GM10248 (cell line): ENCODE measurements at regions not wholly inside any gene's neighbourhood (a gene's known extent, or its start where the extent isn't known, plus 50 kb on each side); places are given as distances from the start of the nearest gene placed in this dataset.

Source experiments
- CTCF ChIA-PET: fragments of 300-600 bp; sonication (Branson Sonifier 250); formaldehyde crosslinking; extraction: SDS; loops from one replicate; lab custom pipeline; 2021; ENCODE audit warnings: antibody characterized with exemption; lab: Yijun Ruan, JAX
- POLR2A ChIA-PET: fragments of 350-650 bp; sonication (Branson Sonifier 250); formaldehyde crosslinking; extraction: SDS; loops from one replicate; lab custom pipeline; 2020; ENCODE audit warnings: antibody characterized with exemption; lab: Yijun Ruan, JAX
- DNase-seq: peaks from one replicate; pipeline ENCODE4 v3.0.0; 2012; ENCODE audit errors: extremely low spot score
- TF ChIP-seq, protein P1 (sequence below): IDR thresholded peaks from 2 replicates; pipeline ENCODE4 v1.5.1; 2012; ENCODE audit warnings: mild to moderate bottlenecking, low read depth; ENCODE audit errors: extremely low read depth, missing control alignments, control extremely low read depth

DNA sequence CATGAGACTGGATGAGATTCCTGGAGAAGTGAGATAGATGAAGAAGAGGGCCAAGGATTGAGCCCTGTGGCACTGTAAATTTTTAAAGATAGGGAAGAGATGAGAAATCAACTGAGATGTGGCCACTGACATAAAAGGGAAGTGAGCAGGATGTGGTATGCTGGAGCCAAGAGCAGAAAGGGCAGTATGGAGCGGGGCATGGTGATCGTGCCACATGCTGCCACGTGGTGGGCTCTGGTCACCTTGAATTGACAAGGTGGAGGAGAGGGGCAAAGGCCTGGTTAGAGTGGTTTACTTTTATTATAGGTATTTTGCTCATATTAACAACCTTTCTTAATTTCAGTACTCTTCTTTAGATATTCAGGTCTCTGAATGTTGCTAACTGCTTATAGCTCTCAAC is 257.9 kb downstream of the NEDD1 start:
- CTCF ChIA-PET = no interaction called here
- DNase-seq = no peak
- TF ChIP-seq, protein P1, sequence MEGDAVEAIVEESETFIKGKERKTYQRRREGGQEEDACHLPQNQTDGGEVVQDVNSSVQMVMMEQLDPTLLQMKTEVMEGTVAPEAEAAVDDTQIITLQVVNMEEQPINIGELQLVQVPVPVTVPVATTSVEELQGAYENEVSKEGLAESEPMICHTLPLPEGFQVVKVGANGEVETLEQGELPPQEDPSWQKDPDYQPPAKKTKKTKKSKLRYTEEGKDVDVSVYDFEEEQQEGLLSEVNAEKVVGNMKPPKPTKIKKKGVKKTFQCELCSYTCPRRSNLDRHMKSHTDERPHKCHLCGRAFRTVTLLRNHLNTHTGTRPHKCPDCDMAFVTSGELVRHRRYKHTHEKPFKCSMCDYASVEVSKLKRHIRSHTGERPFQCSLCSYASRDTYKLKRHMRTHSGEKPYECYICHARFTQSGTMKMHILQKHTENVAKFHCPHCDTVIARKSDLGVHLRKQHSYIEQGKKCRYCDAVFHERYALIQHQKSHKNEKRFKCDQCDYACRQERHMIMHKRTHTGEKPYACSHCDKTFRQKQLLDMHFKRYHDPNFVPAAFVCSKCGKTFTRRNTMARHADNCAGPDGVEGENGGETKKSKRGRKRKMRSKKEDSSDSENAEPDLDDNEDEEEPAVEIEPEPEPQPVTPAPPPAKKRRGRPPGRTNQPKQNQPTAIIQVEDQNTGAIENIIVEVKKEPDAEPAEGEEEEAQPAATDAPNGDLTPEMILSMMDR = no peak
- POLR2A ChIA-PET = no interaction called here

DNA sequence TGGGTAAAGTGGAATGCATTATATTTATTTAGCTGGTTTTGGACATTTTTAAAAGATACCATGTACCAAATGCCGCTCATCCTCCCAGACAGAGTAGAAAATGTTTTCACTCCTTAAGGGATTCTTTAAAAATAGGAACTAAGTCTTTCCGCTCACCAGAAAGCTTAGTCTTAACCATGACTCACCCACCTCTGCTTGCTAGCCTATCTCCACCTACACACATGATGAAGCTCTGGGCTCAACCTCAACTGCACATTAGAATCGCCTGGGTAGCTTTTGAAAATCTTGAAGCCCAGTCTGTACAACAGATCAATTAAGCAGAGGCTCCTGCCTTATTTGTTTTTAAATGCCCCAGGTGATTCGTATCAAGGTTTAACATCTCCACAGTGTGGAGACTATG is 260.5 kb downstream of the NEDD1 start:
- TF ChIP-seq, protein P1 = no peak
- POLR2A ChIA-PET = no interaction called here
- CTCF ChIA-PET = interaction anchor here (1.1 kb wide), 1 partner anchor 12 kb away, joined by 4 read pairs; no protein-coding TSS in a partner anchor
- no peak for DNase-seq

- ChIA-PET CTCF (interaction anchor here (0.7 to 1.1 kb wide), 2 partner anchors 13 to 16 kb away, joined by 3 to 4 read pairs; no protein-coding TSS in a partner anchor), POLR2A (no interaction called here)
- TF ChIP-seq, protein P1 = no peak
Observed at GRCh38 chr12:97168804-97169203, 261.7 kb downstream of the NEDD1 start.

GRCh38 chr12:97169889-97170567 is 263.0 kb downstream of the NEDD1 start:
- TF ChIP-seq, protein P1 = no peak
- CTCF ChIA-PET = interaction anchor here (1.1 to 1.2 kb wide), 3 partner anchors 10 to 23 kb away, joined by 3 to 4 read pairs (median 4); no protein-coding TSS in a partner anchor
- POLR2A ChIA-PET = no interaction called here
- no peak for DNase-seq

More at GRCh38 chr12:97168804-97169203, 261.7 kb downstream of the NEDD1 start:
- no peak for DNase-seq

DNA sequence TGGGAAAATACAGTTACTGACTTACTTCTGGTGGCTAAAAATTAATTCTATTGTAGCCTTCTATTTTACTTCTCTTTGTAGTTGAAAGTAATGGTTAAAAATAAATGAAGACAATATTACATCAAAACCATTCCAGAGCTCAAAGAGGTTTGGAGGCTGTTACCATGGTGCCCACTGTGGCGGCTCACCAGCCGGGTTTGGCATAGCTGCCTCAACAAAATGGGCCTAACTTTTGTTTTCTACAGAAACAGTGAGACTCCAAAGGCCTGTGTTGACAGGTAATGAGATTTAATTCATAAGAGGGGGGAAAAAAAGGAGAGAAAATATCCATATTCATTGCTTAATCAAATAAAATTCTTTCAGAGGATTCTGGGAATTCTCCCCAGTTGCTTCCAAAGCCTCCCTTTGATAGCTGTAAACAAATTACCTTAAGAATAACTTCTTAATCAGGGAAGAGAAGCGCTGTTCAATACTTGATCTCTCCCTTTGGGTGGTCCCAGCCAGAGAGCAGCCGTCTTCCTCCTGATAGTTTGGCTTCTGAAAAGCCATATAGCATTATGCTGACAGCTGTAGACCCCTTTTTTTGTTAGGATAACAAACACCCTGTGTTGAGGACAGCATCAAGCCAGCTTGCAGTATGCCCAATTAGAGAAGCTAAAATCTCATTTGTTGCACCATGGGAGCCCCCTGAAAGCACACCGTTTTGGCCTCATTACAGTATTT is 266.8 kb downstream of the NEDD1 start:
- ChIA-PET CTCF (interaction anchor here (1.2 kb wide), 1 partner anchor 25 kb away, joined by 3 read pairs; no protein-coding TSS in a partner anchor), POLR2A (no interaction called here)
- no peak for DNase-seq
- TF ChIP-seq, protein P1 = no peak

GRCh38 chr12:97177481-97177880 is 270.4 kb downstream of the NEDD1 start:
- POLR2A ChIA-PET = no interaction called here
- CTCF ChIA-PET = no interaction called here
- DNase-seq = no peak
- TF ChIP-seq, protein P1 = no peak
